K562 (cell line): ENCODE measurements at regions not wholly inside any gene's neighbourhood (a gene's known extent, or its start where the extent isn't known, plus 50 kb on each side); places are given as distances from the start of the nearest gene placed in this dataset.

ENCODE experiments used
- CREM ChIP-seq: IDR thresholded peaks from 2 replicates; pipeline ENCODE4 v1.6.1; 2014; ENCODE audit warnings: antibody characterized with exemption, low read depth
- ELK1 ChIP-seq: sonication (generic); formaldehyde crosslinking; IDR thresholded peaks from 2 replicates; pipeline ENCODE4 v1.8.1; 2022; ENCODE audit warnings: missing genetic modification reagents
- EP300 ChIP-seq: IDR thresholded peaks from 2 replicates; pipeline ENCODE4 v1.6.1; 2012; ENCODE audit warnings: low read length, improper control_type of control experiment
- MAZ ChIP-seq, 2 experiments: fragments of 450-650 bp in 1 of 2; sonication (generic) in 1 of 2; formaldehyde crosslinking; IDR thresholded peaks in 1 of 2; conservative IDR thresholded peaks in 1 of 2; 2 replicates each; pipeline versions ENCODE4 v1.4.0 to v1.5.0; 2020; ENCODE audit warnings: mild to moderate bottlenecking in 1 of 2, missing genetic modification reagents in 1 of 2
- POLR2A ChIP-seq: fragments of 450-650 bp; conservative IDR thresholded peaks from 2 replicates; pipeline ENCODE4 v1.6.1; 2016
- RNF2 ChIP-seq: sonication (generic); IDR thresholded peaks from 2 replicates; pipeline ENCODE4 v1.6.1; 2016
- SMAD4 ChIP-seq: fragments of 250-450 bp; sonication (Bioruptor Pico); conservative IDR thresholded peaks from 2 replicates; pipeline ENCODE4 v1.8.0; 2021; ENCODE audit warnings: inconsistent platforms, mild to moderate bottlenecking, moderate library complexity
- SP1 ChIP-seq: sonication (generic); formaldehyde crosslinking; IDR thresholded peaks from 2 replicates; pipeline ENCODE4 v1.8.1; 2022; ENCODE audit warnings: mild to moderate bottlenecking, missing genetic modification reagents
- ZFP91 ChIP-seq: sonication (generic); formaldehyde crosslinking; IDR thresholded peaks from 2 replicates; pipeline ENCODE4 v1.8.0; 2022; ENCODE audit warnings: mild to moderate bottlenecking, missing genetic modification reagents

DNA sequence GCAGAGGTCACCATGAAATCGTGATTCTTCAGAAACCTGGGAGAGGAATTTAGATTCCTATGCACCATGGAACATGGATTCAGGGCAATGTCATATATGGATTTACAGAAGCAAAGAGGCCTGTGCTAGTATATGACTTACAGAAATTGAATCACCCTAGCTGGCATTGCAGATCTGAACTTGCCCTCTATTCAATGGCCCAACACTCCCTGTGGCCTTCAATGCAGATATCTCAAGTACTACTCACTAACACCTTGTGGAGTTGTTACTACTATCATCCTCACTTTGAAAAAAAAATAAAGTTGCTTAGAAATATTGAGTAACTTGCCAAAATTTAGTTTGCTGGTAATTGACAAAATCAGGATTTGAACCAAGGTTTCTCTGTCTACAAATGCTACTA is 305.4 kb upstream of the SLITRK1 start:
- TF ChIP-seq SMAD4 (no peak), CREM (no peak), SP1 (no peak), RNF2 (no peak), ZFP91 (CRISPR knock-in tag) (no peak), ELK1 (CRISPR knock-in tag) (no peak), EP300 (no peak), MAZ (CRISPR knock-in tag; conservative IDR thresholded peaks at IDR 0.05 in 1 of 2, IDR thresholded peaks at IDR 0.05 in 1 of 2) (no peak), POLR2A (no peak)
